GM19351 (cell line): ENCODE measurements at regions not wholly inside any gene's neighbourhood (a gene's known extent, or its start where the extent isn't known, plus 50 kb on each side); places are given as distances from the start of the nearest gene placed in this dataset.

Source experiments
- ATAC-seq: cut with Tn5 transposase; IDR thresholded peaks from one replicate; pipeline ENCODE4 v1.9.1; 2021; ENCODE audit warnings: mild to moderate bottlenecking, moderate library complexity; ENCODE audit not compliant: unreplicated experiment

GRCh38 chr7:41114691-41115090 is 588.2 kb downstream of the INHBA start:
- ATAC-seq: no peak

GRCh38 chr7:41114131-41114530 is 588.8 kb downstream of the INHBA start:
- no peak for ATAC-seq

- ATAC-seq: no peak
These were observed 589.2 kb downstream of the INHBA start for GRCh38 chr7:41113719-41114118.

GRCh38 chr7:41110186-41110585 is 592.7 kb downstream of the INHBA start:
- ATAC-seq: no peak

- ATAC-seq: no peak
These were observed 594.1 kb downstream of the INHBA start for GRCh38 chr7:41108821-41109220.

- peak; percentile 39 for ATAC-seq
These were observed 594.9 kb downstream of the INHBA start for GRCh38 chr7:41107938-41108448.

- no peak for ATAC-seq
These were observed 595.5 kb downstream of the INHBA start for GRCh38 chr7:41107330-41107937.

- ATAC-seq: no peak
These were observed 598.3 kb downstream of the INHBA start for GRCh38 chr7:41104631-41105030.

GRCh38 chr7:41103331-41103730 is 599.6 kb downstream of the INHBA start:
- ATAC-seq: peak; percentile 78

GRCh38 chr7:41098846-41099245 is 604.0 kb downstream of the INHBA start:
- no peak for ATAC-seq

- no peak for ATAC-seq
These were observed 604.5 kb downstream of the INHBA start for GRCh38 chr7:41098402-41098801.

GRCh38 chr7:41097501-41097900 is 605.4 kb downstream of the INHBA start:
- no peak for ATAC-seq

GRCh38 chr7:41096917-41097316 is 606.0 kb downstream of the INHBA start:
- ATAC-seq: no peak

- ATAC-seq: peak; percentile 88
These were observed 609.7 kb downstream of the INHBA start for GRCh38 chr7:41093141-41093540.

- ATAC-seq: no peak
These were observed 617.6 kb downstream of the INHBA start for GRCh38 chr7:41085244-41085643.

- no peak for ATAC-seq
These were observed 618.5 kb downstream of the INHBA start for GRCh38 chr7:41084381-41084780.

GRCh38 chr7:41069635-41070034 is 633.3 kb downstream of the INHBA start:
- no peak for ATAC-seq

- ATAC-seq: no peak
These were observed 635.3 kb downstream of the INHBA start for GRCh38 chr7:41067576-41067975.

GRCh38 chr7:41065663-41066062 is 637.2 kb downstream of the INHBA start:
- ATAC-seq: no peak

- ATAC-seq: no peak
These were observed 639.8 kb downstream of the INHBA start for GRCh38 chr7:41063116-41063515.

- ATAC-seq: no peak
These were observed 642.1 kb downstream of the INHBA start for GRCh38 chr7:41060796-41061195.

GRCh38 chr7:41059796-41060195 is 643.1 kb downstream of the INHBA start:
- no peak for ATAC-seq
